Ureter (tissue), 1 donor: ENCODE measurements at regions not wholly inside any gene's neighbourhood (a gene's known extent, or its start where the extent isn't known, plus 50 kb on each side); places are given as distances from the start of the nearest gene placed in this dataset.

ENCODE experiments used
- DNase-seq: peaks from one replicate; pipeline ENCODE4 v3.0.0-alpha.2; 2020; ENCODE audit warnings: low spot score
- donor health status: DM: yes; HTN: yes; CAD: no.

GRCh38 chr2:37543999-37544557 is 127.4 kb downstream of the CDC42EP3 start:
- DNase-seq: no peak

DNA sequence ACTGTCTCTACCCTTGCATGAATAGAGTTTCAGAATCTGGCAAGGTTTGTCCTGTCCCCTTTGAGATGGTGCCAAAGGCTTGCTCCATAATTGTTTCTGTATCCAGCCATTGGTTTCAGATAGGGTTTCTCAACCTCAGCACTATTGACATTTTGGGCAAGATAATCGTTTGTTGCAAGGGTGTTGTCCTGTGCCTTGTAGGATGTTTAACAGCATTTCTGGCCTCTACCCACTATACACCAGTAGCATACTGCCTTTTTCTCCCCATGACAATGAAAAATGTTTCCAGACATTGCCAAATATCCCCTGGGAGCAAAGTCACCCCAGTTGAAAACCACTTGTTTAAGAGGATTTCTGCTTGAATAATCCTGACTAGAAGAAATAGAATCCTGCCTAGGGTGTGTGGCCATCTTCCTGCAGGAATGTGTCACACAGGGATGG is 126.8 kb downstream of the CDC42EP3 start:
- DNase-seq: no peak

DNA sequence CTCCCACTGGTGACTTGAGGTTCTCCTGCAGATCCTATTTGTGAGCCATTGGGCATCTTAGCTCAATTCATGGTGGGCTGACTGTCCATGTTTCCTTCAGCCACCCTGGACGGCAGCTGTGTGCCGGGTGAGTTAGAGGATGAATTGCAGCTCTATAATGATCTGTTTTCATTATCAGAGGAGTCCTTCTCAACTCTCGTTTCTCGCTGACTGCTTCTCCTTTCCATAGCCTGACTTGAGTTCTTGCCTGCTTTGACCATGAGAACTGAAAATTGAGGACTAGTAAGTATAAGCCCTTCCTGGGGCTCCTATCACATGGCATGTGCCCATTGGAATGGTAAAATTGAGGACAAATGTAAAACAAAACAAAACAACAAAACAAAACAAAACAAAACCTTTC is 121.8 kb downstream of the CDC42EP3 start:
- no peak for DNase-seq

DNA sequence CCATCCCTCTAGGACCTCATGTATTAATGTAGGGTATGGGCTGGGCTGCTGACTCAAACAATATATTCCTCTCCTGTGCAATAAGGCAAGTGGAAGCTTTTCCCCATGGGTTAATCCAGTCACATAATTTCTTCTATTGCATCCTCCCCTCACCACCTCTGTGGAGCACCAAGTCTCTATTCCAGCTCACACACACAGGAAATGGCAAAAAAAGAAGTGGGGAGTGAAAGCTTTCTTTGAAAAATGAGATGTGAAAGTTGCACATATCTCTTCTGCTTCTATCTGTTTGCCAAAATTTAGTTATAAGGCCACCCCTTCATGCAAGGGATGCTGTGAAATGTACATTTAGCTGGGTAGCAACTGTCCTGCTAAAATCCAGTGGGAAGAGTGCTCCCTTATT is 121.3 kb downstream of the CDC42EP3 start:
- DNase-seq: no peak

- DNase-seq: no peak
These were observed 119.7 kb downstream of the CDC42EP3 start for GRCh38 chr2:37551783-37552182.

DNA sequence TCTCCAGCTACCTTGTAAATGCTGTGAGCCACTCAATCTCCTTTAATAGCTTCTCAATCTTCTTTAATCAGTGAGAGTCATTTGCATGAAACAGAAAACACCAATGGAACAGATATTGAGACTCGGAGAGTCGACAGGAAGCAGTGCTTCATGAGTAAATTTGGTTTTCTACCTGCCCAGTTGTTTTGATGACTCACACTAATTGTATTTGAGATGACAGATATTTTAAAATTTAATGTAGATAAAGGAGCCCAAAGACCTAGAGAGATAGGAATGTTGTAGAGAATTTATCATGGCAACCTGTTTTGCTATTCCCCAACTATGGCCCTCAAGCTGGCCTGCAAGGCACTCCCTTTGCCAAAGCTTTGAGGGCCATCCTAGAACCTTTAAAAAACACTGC is 119.1 kb downstream of the CDC42EP3 start:
- no peak for DNase-seq

- no peak for DNase-seq
These were observed 117.9 kb downstream of the CDC42EP3 start for GRCh38 chr2:37553411-37554154.

DNA sequence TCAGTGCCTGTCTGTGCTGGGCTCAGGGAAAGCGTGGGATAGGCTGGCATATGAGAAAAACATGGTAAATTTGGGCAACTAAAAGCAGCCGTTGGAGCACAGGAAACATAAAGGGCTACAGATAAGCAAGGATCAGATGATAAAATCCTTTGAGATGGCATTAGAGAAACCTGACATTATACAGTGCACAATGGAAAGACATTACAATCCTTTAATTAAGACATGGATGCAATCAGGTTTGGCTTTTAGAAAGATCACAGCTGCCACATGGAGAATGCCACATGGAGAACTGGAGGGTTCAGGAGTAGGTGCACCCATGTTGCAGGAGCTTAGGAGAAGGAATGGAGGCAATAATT is 117.3 kb downstream of the CDC42EP3 start:
- no peak for DNase-seq

DNA sequence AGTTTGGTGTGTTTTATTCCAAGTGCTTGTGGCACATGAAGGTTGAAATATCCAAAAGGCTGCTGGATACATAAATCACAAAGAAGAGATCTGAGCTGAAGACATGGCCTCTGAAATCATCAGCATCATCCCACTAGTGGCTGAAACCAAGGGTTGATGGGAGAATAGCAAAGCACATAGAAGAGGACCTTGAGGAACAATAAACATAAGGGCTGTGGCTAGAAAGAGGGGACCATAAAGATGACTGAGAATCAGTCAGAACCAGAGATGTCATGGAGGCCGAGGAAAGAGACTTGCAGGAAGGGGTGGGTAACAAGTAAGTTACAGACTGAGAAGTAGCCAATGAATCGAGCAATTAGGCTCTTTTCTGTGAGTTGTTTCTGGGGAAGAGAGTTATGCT is 116.8 kb downstream of the CDC42EP3 start:
- DNase-seq: no peak

DNA sequence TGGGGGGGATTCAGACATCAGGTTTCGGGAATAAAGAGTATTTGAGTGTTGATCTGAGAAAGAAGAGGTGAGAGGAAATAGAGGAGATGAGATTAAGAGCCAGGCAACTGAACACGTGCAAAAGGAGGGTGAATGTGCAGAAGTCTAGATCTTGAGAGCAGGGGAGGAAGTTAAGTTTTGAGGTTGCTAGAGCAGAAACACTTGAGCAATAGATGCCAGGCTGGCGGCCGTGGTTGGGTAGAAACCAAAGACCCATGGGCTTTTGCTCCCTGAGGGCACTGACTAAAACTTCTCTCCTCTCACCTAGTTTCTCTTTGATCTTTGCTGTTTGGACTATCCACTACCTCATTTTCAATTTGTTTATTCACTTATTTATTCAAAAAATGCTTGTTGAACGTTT is 116.0 kb downstream of the CDC42EP3 start:
- DNase-seq: no peak

DNA sequence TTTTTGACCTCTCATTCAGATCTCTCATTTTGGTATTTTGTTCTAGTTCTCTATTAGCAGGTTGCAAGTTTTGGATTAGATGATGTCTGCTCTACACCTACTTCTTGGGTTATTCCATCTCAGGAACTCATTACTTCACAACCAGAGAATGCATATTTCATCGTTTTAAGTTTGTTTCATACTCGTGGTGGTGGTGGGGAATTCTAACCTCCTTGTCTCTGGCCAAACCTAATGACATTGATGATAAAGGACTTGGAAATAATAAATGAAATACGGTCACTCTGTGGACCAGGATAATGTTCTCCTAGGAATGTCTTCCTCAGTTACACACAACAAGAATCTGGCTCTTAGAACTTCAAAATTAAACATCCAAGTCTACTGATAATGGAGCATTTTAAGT is 115.2 kb downstream of the CDC42EP3 start:
- no peak for DNase-seq

DNA sequence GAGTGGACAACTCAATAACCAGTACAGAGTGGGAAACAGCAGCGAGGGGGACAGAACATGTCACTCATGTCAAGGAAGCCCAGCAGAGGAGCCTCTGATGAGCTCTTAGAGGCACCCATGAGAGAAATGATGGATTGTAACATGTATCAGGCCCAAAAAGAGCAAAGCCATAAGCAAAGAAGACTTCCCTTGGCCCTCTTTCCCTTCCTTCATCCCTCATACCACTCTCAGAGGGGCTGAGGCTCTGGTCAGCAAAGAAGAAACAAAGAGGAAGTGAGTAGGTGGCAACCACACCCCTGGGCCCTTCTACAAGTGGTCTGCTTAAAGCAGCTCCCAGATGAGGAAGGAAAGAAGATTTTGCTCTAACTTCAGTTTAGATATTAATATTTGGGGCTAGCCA is 112.8 kb downstream of the CDC42EP3 start:
- no peak for DNase-seq

GRCh38 chr2:37560241-37560848 is 111.1 kb downstream of the CDC42EP3 start:
- no peak for DNase-seq

DNA sequence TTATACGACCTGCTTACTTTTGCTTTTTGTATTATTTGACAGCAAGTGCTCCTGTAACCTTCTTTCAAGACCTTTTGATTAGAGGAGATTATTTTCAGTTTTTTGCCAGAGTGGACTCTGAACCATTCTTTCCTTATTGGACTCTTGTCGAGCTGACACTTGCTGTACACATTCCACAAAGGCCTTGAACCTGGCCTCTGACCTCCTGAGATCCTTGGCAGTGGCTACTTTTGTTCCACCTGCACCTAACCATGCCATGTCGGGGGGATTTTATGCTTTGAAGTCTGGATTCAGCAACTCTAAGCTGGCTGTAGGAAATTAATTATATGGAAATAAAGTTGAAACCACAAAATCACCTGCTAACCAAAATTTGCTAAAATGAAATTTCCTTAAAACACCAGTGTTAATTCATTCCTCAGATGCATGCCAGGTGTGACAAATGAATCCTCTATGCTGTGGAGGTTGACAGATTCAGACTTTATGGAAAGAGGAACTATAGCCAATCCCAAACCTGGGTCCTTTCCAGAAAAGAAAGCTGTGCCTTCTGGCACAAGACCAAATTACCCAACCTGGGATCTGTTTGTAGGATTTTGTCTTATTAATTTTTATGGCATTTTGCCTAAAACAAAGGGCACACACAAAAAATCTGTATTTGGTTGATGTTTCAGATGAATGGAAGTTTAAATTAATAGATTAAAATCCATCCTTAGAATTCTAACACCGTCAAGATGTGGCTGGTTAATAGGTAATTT is 110.4 kb downstream of the CDC42EP3 start:
- DNase-seq: no peak

GRCh38 chr2:37561615-37562569 is 109.5 kb downstream of the CDC42EP3 start:
- no peak for DNase-seq

DNA sequence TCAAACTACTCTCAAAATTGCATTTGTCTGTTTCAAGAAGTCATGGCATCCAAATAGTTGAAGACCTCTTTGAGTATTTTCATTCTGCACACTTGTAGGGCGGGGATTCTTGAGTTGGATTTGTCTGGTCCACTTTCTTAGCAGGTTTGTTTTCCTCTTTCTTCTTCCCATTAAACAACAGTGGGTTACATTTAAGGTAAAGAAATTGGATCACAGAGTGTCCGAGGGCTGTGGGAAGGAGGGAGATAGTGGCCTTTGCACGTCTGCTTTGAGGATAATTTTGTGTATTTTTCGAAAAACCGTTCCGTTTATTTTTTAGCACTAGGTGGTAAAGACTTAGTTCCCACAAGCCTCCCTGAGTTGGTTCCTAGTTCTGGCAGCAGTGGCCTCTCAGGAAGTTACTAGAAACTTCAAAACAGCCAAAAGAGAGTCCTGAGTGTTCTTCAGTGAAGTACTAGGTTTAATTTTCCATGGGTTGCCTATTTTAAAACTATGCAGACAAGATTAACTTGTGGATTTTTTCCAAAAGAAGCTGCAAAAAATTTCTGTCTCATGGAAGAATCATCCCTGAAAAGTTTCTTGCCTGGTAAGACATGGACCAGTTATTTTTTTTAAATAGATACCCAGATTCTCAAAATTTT is 107.9 kb downstream of the CDC42EP3 start:
- no peak for DNase-seq

- DNase-seq: no peak
These were observed 107.1 kb downstream of the CDC42EP3 start for GRCh38 chr2:37564356-37564755.

DNA sequence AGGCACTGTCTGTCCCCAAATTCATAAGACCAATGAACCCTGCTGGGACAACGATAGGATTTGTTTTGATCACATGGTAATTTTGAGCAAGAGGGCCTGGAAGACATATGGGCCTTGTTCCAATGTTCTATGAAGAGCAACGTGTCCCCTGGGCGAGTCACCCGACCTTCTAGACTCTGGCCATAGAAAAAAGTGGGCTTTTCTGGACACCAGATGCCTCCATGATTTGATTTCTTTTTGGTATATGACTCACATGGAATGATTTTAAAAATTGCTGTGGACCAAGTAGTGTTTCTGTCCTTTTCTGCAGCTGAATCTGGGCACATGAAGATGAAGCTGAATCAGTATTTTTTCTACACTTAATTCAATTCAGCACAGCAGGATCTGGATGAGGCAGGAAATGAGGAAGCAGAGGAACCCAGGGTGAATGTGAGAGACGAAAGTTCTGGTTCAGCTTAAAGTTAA is 104.9 kb downstream of the CDC42EP3 start:
- no peak for DNase-seq

GRCh38 chr2:37568565-37568964 is 102.9 kb downstream of the CDC42EP3 start:
- no peak for DNase-seq

GRCh38 chr2:37569131-37569823 is 102.2 kb downstream of the CDC42EP3 start:
- DNase-seq: no peak
